ENCODE measurements at regions not wholly inside any gene's neighbourhood (a gene's known extent, or its start where the extent isn't known, plus 50 kb on each side); places are given as distances from the start of the nearest gene placed in this dataset.

GRCh38 chr4:19583827-19584569, 667.7 kb upstream of the SLIT2 start:
- no peak for ATAC-seq
- no peak for DNase-seq (ENCODE audit: low read depth, low spot score)

GRCh38 chr4:19580095-19580494, 671.6 kb upstream of the SLIT2 start:
- in situ Hi-C loops (cut with HindIII; ENCODE audit: low pct_unique_long_range_greater_than_20kb, low sequenced_read_pairs): no loop called here

More at GRCh38 chr4:19583827-19584569, 667.7 kb upstream of the SLIT2 start:
- no peaks in the 10 kb centered on the region for H3K36me3 ChIP-seq (ENCODE audit: control insufficient read depth, insufficient read depth, low read length)
- TF ChIP-seq SIN3A (IDR thresholded peaks at IDR 0.05; ENCODE audit: borderline replicate concordance, insufficient read depth, low read depth, low read length) (no peak), TCF7L2 (IDR thresholded peaks at IDR 0.05; ENCODE audit: low read depth, low read length) (no peak), POLR2AphosphoS5 (IDR thresholded peaks at IDR 0.05; ENCODE audit: low read depth, low read length) (no peak)
- TF ChIP-seq, protein P1, sequence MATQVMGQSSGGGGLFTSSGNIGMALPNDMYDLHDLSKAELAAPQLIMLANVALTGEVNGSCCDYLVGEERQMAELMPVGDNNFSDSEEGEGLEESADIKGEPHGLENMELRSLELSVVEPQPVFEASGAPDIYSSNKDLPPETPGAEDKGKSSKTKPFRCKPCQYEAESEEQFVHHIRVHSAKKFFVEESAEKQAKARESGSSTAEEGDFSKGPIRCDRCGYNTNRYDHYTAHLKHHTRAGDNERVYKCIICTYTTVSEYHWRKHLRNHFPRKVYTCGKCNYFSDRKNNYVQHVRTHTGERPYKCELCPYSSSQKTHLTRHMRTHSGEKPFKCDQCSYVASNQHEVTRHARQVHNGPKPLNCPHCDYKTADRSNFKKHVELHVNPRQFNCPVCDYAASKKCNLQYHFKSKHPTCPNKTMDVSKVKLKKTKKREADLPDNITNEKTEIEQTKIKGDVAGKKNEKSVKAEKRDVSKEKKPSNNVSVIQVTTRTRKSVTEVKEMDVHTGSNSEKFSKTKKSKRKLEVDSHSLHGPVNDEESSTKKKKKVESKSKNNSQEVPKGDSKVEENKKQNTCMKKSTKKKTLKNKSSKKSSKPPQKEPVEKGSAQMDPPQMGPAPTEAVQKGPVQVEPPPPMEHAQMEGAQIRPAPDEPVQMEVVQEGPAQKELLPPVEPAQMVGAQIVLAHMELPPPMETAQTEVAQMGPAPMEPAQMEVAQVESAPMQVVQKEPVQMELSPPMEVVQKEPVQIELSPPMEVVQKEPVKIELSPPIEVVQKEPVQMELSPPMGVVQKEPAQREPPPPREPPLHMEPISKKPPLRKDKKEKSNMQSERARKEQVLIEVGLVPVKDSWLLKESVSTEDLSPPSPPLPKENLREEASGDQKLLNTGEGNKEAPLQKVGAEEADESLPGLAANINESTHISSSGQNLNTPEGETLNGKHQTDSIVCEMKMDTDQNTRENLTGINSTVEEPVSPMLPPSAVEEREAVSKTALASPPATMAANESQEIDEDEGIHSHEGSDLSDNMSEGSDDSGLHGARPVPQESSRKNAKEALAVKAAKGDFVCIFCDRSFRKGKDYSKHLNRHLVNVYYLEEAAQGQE (IDR thresholded peaks at IDR 0.05; ENCODE audit: insufficient read depth in 1 of 2, low read depth in 2 of 2, low read length in 1 of 2): no peak
- TF ChIP-seq, protein P2, sequence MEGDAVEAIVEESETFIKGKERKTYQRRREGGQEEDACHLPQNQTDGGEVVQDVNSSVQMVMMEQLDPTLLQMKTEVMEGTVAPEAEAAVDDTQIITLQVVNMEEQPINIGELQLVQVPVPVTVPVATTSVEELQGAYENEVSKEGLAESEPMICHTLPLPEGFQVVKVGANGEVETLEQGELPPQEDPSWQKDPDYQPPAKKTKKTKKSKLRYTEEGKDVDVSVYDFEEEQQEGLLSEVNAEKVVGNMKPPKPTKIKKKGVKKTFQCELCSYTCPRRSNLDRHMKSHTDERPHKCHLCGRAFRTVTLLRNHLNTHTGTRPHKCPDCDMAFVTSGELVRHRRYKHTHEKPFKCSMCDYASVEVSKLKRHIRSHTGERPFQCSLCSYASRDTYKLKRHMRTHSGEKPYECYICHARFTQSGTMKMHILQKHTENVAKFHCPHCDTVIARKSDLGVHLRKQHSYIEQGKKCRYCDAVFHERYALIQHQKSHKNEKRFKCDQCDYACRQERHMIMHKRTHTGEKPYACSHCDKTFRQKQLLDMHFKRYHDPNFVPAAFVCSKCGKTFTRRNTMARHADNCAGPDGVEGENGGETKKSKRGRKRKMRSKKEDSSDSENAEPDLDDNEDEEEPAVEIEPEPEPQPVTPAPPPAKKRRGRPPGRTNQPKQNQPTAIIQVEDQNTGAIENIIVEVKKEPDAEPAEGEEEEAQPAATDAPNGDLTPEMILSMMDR (IDR thresholded peaks at IDR 0.05): no peak
- intact Hi-C loops (cut with micrococcal nuclease; ENCODE audit: unreplicated experiment): no loop called here
- H3K4me1 ChIP-seq (ENCODE audit: control insufficient read depth, insufficient read depth, low read length): no peaks in the 10 kb centered on the region
- no peaks in the 10 kb centered on the region for H3K9me3 ChIP-seq (ENCODE audit: control insufficient read depth, insufficient read depth, low read depth, low read length)
- BruUV-seq (replicated peaks): no TSS peak
- POLR2A ChIA-PET: no interaction called here
- in situ Hi-C loops (cut with HindIII; ENCODE audit: low pct_unique_long_range_greater_than_20kb, low sequenced_read_pairs): no loop called here
- no peaks in the 10 kb centered on the region for H3K27me3 ChIP-seq (ENCODE audit: control insufficient read depth, insufficient read depth, low read length)
- H3K4me3 ChIP-seq (ENCODE audit: low read depth in 2 of 2, low read length in 2 of 2): no peak overlapping the region
- no peak overlapping the region for H3K27ac ChIP-seq (ENCODE audit: low read length)
- CTCF ChIA-PET: no interaction called here

More at GRCh38 chr4:19580095-19580494, 671.6 kb upstream of the SLIT2 start:
- Histone ChIP-seq H3K4me3 (ENCODE audit: low read depth in 2 of 2, low read length in 2 of 2) (no peak overlapping the region), H3K9me3 (ENCODE audit: control insufficient read depth, insufficient read depth, low read depth, low read length) (no peaks in the 10 kb centered on the region), H3K27me3 (ENCODE audit: control insufficient read depth, insufficient read depth, low read length) (no peaks in the 10 kb centered on the region), H3K36me3 (ENCODE audit: control insufficient read depth, insufficient read depth, low read length) (no peaks in the 10 kb centered on the region), H3K27ac (ENCODE audit: low read length) (no peak overlapping the region), H3K4me1 (ENCODE audit: control insufficient read depth, insufficient read depth, low read length) (no peaks in the 10 kb centered on the region)
- POLR2A ChIA-PET: no interaction called here
- CTCF ChIA-PET: no interaction called here
- no TSS peak for BruUV-seq (replicated peaks)
- intact Hi-C loops (cut with micrococcal nuclease; ENCODE audit: unreplicated experiment): no loop called here
- DNase-seq (ENCODE audit: low read depth, low spot score): no peak
- ATAC-seq: no peak
- TF ChIP-seq POLR2AphosphoS5 (IDR thresholded peaks at IDR 0.05; ENCODE audit: low read depth, low read length) (no peak), SIN3A (IDR thresholded peaks at IDR 0.05; ENCODE audit: borderline replicate concordance, insufficient read depth, low read depth, low read length) (no peak), TCF7L2 (IDR thresholded peaks at IDR 0.05; ENCODE audit: low read depth, low read length) (no peak)
- TF ChIP-seq, protein P2 (IDR thresholded peaks at IDR 0.05): no peak
- TF ChIP-seq, protein P1 (IDR thresholded peaks at IDR 0.05; ENCODE audit: insufficient read depth in 1 of 2, low read depth in 2 of 2, low read length in 1 of 2): no peak

All from Panc1 (cell line).